ENCODE measurements at regions not wholly inside any gene's neighbourhood (a gene's known extent, or its start where the extent isn't known, plus 50 kb on each side); places are given as distances from the start of the nearest gene placed in this dataset.
"Not testable (repeated sequence)": the region's sequence is repeated elsewhere in the genome, so short reads cannot be mapped to it uniquely, and the experiment has no call there.

- no peak for DNase-seq (ENCODE audit: low read depth in 2 of 3, low spot score in 1 of 3)
Measured at GRCh38 chr21:35579520-35580293, 480.6 kb downstream of the SETD4 start.

- DNase-seq (ENCODE audit: low read depth in 2 of 3, low spot score in 1 of 3), result peak in 1 of 3 donors; percentile 14
Measured at GRCh38 chr21:35578831-35579471, 481.4 kb downstream of the SETD4 start.

- DNase-seq (ENCODE audit: low read depth in 2 of 3, low spot score in 1 of 3), result no peak
Measured at GRCh38 chr21:35578347-35578782, 482.0 kb downstream of the SETD4 start.

- DNase-seq (ENCODE audit: low read depth in 2 of 3, low spot score in 1 of 3), result no peak
Measured at GRCh38 chr21:35575280-35575915, 484.9 kb downstream of the SETD4 start.

- DNase-seq (ENCODE audit: low read depth in 2 of 3, low spot score in 1 of 3), result no peak
Measured at GRCh38 chr21:35573472-35574374, 486.6 kb downstream of the SETD4 start.

GRCh38 chr21:35571910-35572309 is 488.4 kb downstream of the SETD4 start:
- DNase-seq (ENCODE audit: low read depth in 2 of 3, low spot score in 1 of 3), result no peak

- DNase-seq (ENCODE audit: low read depth in 2 of 3, low spot score in 1 of 3), result no peak
Measured at GRCh38 chr21:35568643-35569042, 491.7 kb downstream of the SETD4 start.

GRCh38 chr21:35566874-35567273 is 493.5 kb downstream of the SETD4 start:
- no peak for DNase-seq (ENCODE audit: low read depth in 2 of 3, low spot score in 1 of 3)

GRCh38 chr21:35565204-35565611 is 495.1 kb downstream of the SETD4 start:
- no peak for DNase-seq (ENCODE audit: low read depth in 2 of 3, low spot score in 1 of 3)

GRCh38 chr21:35563885-35564451 is 496.4 kb downstream of the SETD4 start:
- DNase-seq (ENCODE audit: low read depth in 2 of 3, low spot score in 1 of 3), result no peak

- no peak for DNase-seq (ENCODE audit: low read depth in 2 of 3, low spot score in 1 of 3)
Measured at GRCh38 chr21:35562876-35563275, 497.4 kb downstream of the SETD4 start.

GRCh38 chr21:35561116-35561515 is 499.2 kb downstream of the SETD4 start:
- no peak for DNase-seq (ENCODE audit: low read depth in 2 of 3, low spot score in 1 of 3)

GRCh38 chr21:35559829-35560225 is 500.5 kb downstream of the SETD4 start:
- no peak for DNase-seq (ENCODE audit: low read depth in 2 of 3, low spot score in 1 of 3)

GRCh38 chr21:35559128-35559828 is 501.0 kb downstream of the SETD4 start:
- no peak for DNase-seq (ENCODE audit: low read depth in 2 of 3, low spot score in 1 of 3)

- DNase-seq (ENCODE audit: low read depth in 2 of 3, low spot score in 1 of 3), result no peak
Measured at GRCh38 chr21:35556536-35556935, 503.8 kb downstream of the SETD4 start.

- DNase-seq (ENCODE audit: low read depth in 2 of 3, low spot score in 1 of 3), result not testable (repeated sequence)
Measured at GRCh38 chr21:35552483-35552882, 503.4 kb upstream of the RUNX1 start.

- no peak for DNase-seq (ENCODE audit: low read depth in 2 of 3, low spot score in 1 of 3)
Measured at GRCh38 chr21:35548904-35549615, 500.0 kb upstream of the RUNX1 start.

- no peak for DNase-seq (ENCODE audit: low read depth in 2 of 3, low spot score in 1 of 3)
Measured at GRCh38 chr21:35547946-35548774, 499.1 kb upstream of the RUNX1 start.

GRCh38 chr21:35543746-35544145 is 494.6 kb upstream of the RUNX1 start:
- no peak for DNase-seq (ENCODE audit: low read depth in 2 of 3, low spot score in 1 of 3)
